ENCODE measurements at regions not wholly inside any gene's neighbourhood (a gene's known extent, or its start where the extent isn't known, plus 50 kb on each side); places are given as distances from the start of the nearest gene placed in this dataset.
"Not testable (repeated sequence)": the region's sequence is repeated elsewhere in the genome, so short reads cannot be mapped to it uniquely, and the experiment has no call there.

- DNase-seq: no peak
These were observed 220.0 kb upstream of the SGCG start for GRCh38 chr13:22960827-22961226.

- DNase-seq: not testable (repeated sequence)
These were observed 219.4 kb upstream of the SGCG start for GRCh38 chr13:22961342-22961741.

- no peak for DNase-seq
These were observed 218.8 kb upstream of the SGCG start for GRCh38 chr13:22961835-22962537.

GRCh38 chr13:22963384-22964053, 217.3 kb upstream of the SGCG start:
- not testable (repeated sequence) for DNase-seq

DNA sequence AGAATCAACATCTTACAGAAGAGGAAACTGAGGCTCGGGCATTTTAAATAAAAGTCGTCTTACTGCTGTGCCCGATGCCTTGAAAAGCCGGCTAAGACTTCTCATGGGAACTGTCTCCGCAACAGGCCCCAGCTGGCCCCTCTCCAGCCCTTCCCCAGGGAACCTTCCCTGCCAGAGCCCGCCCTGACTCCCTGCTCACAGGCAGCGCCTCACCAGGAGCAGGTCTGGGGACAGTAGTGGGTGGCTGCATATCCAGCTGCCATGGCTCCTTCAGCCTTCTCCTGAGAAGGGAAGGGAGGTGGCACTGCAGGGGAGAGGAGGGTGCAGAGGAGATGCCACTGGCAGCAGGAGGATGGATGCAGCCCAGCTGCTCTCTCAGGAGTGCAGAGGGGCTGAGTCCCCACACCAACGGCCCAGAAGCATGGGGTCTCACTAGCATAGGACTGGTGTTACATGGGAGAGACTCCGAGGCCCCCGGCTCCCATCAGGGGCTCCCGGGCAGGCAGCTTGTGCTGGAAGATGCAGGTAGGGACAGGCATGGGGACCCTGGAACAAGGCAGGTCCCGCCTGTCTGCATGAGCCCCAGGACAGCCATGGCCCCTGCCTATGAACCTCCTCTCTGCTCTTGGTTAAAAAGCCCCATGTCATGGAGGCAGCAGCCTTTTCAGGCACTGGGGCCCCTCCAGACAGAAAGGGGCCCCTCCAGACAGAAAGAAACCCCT, 216.4 kb upstream of the SGCG start:
- DNase-seq: no peak

DNA sequence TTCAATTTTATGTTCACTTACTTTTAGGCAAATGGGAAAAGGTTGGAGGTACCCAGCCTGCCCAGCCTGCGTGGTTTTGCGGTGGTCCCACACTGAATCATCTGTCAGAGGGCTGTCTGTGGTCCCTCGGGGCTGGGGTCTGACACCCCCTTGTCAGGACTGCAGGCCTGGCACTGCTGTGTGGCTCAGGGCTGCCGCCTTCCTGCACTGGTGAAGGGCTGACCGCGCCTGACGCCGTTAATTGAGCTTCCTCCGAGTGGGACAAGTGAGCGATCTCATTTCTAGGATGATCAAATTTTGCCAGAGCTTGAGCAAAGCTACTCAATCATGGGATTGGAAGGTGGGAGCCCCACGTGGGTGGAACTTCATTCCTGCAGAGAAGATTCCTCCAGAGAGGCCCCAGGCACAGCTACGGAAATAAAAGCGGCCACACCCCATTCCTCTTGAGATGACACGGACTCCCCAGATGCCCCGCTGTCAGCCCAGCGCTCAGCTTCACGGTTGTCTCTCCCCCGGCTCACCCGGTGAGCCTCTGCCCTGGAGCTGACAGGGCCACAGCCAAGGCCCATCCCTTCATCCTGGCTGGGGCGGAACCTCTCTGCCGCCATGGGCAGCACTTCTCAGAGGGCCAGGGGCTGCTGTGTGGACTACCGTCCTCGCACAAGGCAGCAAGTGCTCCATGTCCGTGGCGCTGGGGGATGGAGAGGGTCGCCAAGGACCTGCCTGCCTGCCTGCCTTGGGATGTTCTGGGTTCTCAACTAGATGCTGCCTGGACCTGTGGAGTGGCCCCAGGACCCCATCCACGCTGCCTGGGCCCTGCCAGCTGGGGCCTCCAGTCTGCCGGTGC, 215.5 kb upstream of the SGCG start:
- DNase-seq: not testable (repeated sequence)

GRCh38 chr13:22965858-22966239, 214.9 kb upstream of the SGCG start:
- not testable (repeated sequence) for DNase-seq

GRCh38 chr13:22966753-22967152, 214.0 kb upstream of the SGCG start:
- not testable (repeated sequence) for DNase-seq

DNA sequence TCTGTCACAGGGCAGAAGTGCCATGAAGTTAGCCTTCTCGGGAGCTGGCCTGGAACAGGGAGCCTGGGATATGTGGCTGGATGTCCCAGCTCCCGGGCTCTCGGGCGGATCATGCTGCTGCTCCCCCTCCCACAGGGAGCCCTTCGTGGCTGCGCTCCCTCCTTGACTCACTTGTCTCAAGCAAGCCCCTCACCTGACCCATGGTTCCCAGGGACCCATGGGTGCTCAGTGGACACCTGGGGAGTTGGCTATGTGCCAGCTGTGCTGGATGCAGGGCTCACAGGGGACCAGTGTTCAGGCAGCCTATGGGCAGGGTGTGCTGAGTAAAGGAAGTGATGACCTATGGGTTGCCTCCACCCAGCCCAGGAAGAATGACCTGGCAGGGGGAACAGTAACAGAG, 213.1 kb upstream of the SGCG start:
- no peak for DNase-seq

GRCh38 chr13:22979952-22980351, 200.8 kb upstream of the SGCG start:
- no peak for DNase-seq

DNA sequence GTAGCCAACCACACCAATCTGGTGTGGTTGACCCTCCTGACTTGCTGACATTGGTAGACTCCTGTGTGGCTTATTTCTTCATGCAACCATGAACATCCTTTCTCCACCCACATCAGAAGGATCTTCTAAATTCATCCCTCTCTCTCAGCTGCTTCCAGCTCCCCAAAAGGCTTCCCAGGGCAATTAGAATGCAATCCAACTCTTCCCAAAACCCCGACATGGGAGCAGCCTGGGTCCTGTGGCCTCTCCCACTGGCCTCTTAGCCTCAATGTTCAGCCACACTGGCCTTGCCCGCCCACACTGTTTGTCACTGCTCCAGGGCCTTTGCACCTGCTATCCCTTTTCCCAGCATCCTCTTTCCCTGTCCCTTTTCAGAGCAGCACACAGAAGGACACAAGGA, 199.8 kb upstream of the SGCG start:
- no peak for DNase-seq

DNA sequence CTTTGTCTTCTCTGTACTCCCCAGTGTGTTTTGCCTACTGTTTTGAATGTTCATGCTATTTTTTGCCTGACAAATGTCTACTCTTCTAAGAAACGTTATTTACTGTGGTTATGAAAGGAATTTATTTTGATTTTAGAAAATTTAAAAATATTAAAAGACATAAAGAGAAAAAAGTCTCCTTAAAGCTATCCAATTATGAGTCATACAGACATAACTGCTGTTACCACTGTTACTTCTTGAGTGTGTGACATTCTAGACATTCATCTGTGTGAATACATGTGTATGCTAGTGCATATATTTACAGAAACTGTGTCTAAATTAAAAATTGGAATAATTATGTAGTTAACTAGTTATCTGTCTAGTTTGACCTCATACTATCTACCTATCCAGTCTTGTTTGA, 187.6 kb upstream of the SGCG start:
- DNase-seq: no peak

DNA sequence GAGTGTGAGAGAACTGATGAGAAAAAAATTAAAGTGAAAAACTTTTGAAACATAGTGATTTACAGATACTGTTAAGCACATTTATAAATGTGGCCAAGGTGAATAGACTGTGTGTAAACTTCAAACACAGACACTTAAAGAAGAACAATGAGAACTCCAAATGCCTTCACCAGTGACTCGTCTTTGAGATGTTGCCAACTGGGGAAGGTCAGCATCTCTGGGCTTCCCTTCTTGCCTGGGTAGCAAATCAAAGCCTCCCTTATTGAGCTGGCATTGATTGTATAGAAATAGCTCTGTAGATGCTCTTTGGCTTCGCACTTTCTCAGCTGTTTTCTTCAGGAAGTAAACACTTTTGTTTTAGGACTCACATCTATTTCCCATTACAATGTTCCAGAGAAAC, 177.3 kb upstream of the SGCG start:
- no peak for DNase-seq

- DNase-seq: no peak
These were observed 173.4 kb upstream of the SGCG start for GRCh38 chr13:23007426-23007825.

GRCh38 chr13:23018143-23018542, 162.6 kb upstream of the SGCG start:
- DNase-seq: no peak

DNA sequence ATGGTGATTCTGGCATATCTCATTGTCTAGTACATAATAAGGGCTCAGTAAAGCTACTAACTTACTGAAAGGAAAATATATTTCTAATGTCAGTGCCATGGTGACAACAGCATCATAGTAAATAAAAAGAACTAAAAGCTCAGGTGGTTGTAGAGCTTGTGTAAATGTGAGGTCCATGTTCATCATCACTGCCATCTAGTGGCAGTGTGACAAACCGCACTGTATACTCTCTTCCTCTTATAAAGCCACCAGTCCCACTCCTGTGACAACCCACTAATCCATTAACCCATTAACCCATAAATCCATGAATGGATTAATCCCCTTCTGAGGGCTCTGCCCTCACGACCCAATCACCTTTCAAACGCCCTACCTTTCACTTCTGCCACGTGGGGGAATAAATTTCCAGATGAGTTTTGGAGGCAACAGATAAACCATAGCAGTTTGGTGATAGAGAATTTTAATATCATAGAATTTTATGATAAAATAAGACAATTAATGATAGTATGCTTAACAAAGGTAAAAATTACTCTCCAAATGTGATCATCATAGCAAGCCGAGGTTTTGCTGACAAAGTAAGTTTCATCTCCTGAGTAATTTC, 160.4 kb upstream of the SGCG start:
- peak; percentile 70 for DNase-seq

GRCh38 chr13:23021906-23022305, 158.9 kb upstream of the SGCG start:
- DNase-seq: no peak

DNA sequence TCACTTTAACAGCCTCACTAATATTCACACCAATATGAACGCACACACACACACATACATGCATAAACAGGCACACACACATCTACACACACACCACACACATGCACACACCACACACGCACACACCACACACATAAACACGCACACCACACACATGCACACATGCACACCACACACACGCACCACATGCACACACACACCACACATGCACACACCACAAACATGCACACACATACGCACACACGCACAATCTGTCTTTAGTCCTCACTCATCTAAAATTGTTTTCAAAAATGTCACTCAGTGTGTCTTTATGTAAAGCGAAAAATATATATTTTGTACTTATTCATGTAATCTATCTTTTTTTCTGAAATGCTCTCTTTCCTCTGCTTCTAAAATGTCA, 158.1 kb upstream of the SGCG start:
- DNase-seq: no peak

GRCh38 chr13:23025864-23026608, 154.7 kb upstream of the SGCG start:
- peak; percentile 27 for DNase-seq

DNA sequence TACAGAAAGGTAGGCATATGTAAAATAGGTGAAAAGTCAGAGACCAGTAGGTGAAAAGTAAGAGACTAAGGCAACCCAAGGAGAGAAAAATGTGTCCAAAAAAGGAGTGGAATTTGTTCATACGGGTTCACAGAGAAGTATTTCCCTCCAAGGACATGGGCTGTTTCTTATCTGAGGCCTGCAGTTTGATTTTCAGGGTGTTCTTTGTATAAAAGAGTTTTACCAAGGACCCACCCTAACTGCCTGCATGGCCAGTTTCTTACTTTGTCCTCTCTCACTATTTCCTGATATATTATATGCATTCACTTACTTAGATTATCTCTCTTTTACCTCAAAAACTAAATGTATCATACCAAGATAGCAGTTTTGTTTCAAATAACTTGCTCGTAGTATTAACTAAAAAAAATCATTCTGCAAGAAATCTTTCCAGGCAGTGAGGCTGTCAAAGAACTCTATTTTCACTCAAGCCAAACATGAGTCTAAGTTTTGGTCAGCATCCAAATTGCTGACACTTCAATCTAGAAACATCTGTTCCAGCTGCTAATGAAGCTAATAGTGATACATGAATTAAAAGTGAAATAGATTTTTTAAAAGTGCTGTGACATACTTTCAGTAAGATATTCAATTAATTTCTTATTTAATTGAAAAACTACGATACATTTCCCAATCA, 141.4 kb upstream of the SGCG start:
- DNase-seq: peak; percentile 68

DNA sequence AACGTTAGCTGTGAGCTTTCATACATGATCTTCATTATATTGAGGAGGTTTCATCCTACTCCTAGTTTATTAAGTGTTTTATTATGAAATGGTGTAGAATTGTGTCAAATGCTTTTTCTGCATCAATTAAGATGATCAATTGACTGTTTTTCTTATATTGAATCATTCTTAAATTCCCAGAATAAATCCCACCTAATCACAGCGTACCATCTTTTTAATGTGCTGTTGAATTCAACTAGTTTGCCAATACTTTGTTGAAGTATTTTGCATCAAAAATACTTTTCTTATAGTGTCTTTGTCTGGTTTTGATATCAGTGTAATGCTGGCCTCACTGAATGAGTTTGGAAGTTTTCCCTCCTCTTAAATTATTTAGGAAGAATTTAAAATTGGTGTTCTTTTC, 138.6 kb upstream of the SGCG start:
- no peak for DNase-seq
